ENCODE measurements at regions not wholly inside any gene's neighbourhood (a gene's known extent, or its start where the extent isn't known, plus 50 kb on each side); places are given as distances from the start of the nearest gene placed in this dataset.

- Histone ChIP-seq H3K4me3 (no peak overlapping the region), H3K9me3 (peaks cover 0 to 26% (median 13%) of the 10 kb centered on the region in 8 donors), H3K4me1 (peaks cover 0 to 9% (median 0%) of the 10 kb centered on the region in 6 donors), H3K27ac (no peak overlapping the region), H3K27me3 (replicated peaks in 1 of 7) (no peaks in the 10 kb centered on the region), H3K36me3 (no peaks in the 10 kb centered on the region)
- intact Hi-C loops (cut with DNase I; ENCODE audit: low total_unique reads), result no loop called here
- no peak for DNase-seq
- TF ChIP-seq CTCF (IDR thresholded peaks at IDR 0.05 in 8 of 11, conservative IDR thresholded peaks at IDR 0.05 in 3 of 11) (no peak), POLR2AphosphoS5 (IDR thresholded peaks at IDR 0.05) (no peak), POLR2A (IDR thresholded peaks at IDR 0.05) (no peak)
- WGBS, 5 donors, result 0 to 100% (median 93%) methylated on average over 1 of the region's 1 CpG
Measured at GRCh38 chr9:91092214-91092613, 269.5 kb downstream of the AUH start.

GRCh38 chr9:91094324-91095088 lies 267.2 kb downstream of the AUH start:
- Histone ChIP-seq H3K27ac (no peak overlapping the region), H3K4me1 (peaks cover 0 to 14% (median 3%) of the 10 kb centered on the region in 6 donors), H3K4me3 (no peak overlapping the region), H3K36me3 (no peaks in the 10 kb centered on the region), H3K27me3 (replicated peaks in 1 of 7) (peaks cover 0 to 4% (median 0%) of the 10 kb centered on the region in 7 donors), H3K9me3 (peaks cover 0 to 26% (median 13%) of the 10 kb centered on the region in 8 donors)
- intact Hi-C loops (cut with DNase I; ENCODE audit: low total_unique reads), result no loop called here
- 92 to 100% (median 94%) methylated on average over 1 of the region's 1 CpG for WGBS, 5 donors
- no peak for DNase-seq
- no peak for TF ChIP-seq CTCF (IDR thresholded peaks at IDR 0.05 in 8 of 11, conservative IDR thresholded peaks at IDR 0.05 in 3 of 11)
- TF ChIP-seq POLR2A (IDR thresholded peaks at IDR 0.05), result no peak
- no peak for TF ChIP-seq POLR2AphosphoS5 (IDR thresholded peaks at IDR 0.05)

GRCh38 chr9:91098203-91098850 lies 263.4 kb downstream of the AUH start:
- Histone ChIP-seq H3K4me3 (no peak overlapping the region), H3K27me3 (replicated peaks in 1 of 7) (peaks cover 0 to 8% (median 0%) of the 10 kb centered on the region in 7 donors), H3K9me3 (peaks cover 0 to 22% (median 12%) of the 10 kb centered on the region in 8 donors), H3K27ac (no peak overlapping the region), H3K4me1 (peaks cover 9 to 39% (median 25%) of the 10 kb centered on the region in 6 donors), H3K36me3 (no peaks in the 10 kb centered on the region)
- intact Hi-C loops (cut with DNase I; ENCODE audit: low total_unique reads), result no loop called here
- no peak for TF ChIP-seq POLR2A (IDR thresholded peaks at IDR 0.05)
- TF ChIP-seq CTCF (IDR thresholded peaks at IDR 0.05 in 8 of 11, conservative IDR thresholded peaks at IDR 0.05 in 3 of 11), result no peak
- TF ChIP-seq POLR2AphosphoS5 (IDR thresholded peaks at IDR 0.05), result no peak
- no peak for DNase-seq
- WGBS, 5 donors, result 90 to 96% (median 90%) methylated on average over 10 of the region's 10 CpGs

GRCh38 chr9:91099436-91099835 lies 262.3 kb downstream of the AUH start:
- peaks cover 0 to 8% (median 0%) of the 10 kb centered on the region in 7 donors for H3K27me3 ChIP-seq (replicated peaks in 1 of 7)
- TF ChIP-seq CTCF (IDR thresholded peaks at IDR 0.05 in 8 of 11, conservative IDR thresholded peaks at IDR 0.05 in 3 of 11), result no peak
- TF ChIP-seq POLR2AphosphoS5 (IDR thresholded peaks at IDR 0.05), result no peak
- TF ChIP-seq POLR2A (IDR thresholded peaks at IDR 0.05), result no peak
- intact Hi-C loops (cut with DNase I; ENCODE audit: low total_unique reads), result no loop called here
- WGBS, 5 donors, result 47 to 89% (median 60%) methylated on average over 4 of the region's 4 CpGs
- peaks cover 0 to 11% (median 3%) of the 10 kb centered on the region in 8 donors for H3K9me3 ChIP-seq
- H3K36me3 ChIP-seq, result no peaks in the 10 kb centered on the region
- no peak for DNase-seq
- H3K4me1 ChIP-seq, result peaks cover 9 to 39% (median 25%) of the 10 kb centered on the region in 6 donors
- H3K4me3 ChIP-seq, result no peak overlapping the region
- no peak overlapping the region for H3K27ac ChIP-seq
